HEK293 (cell line): ENCODE measurements at regions not wholly inside any gene's neighbourhood (a gene's known extent, or its start where the extent isn't known, plus 50 kb on each side); places are given as distances from the start of the nearest gene placed in this dataset.

Source experiments
- CTCF ChIA-PET: fragments of 350-600 bp; formaldehyde crosslinking; extraction: SDS; loops from one replicate; lab custom pipeline; 2021; ENCODE audit warnings: antibody characterized with exemption; lab: Yijun Ruan, JAX
- POLR2A ChIA-PET: fragments of 300-600 bp; formaldehyde crosslinking; extraction: SDS; loops from one replicate; lab custom pipeline; 2020; ENCODE audit warnings: antibody characterized with exemption, inconsistent platforms; lab: Yijun Ruan, JAX
- H3K27ac ChIP-seq: fragments of 200-500 bp; sonication (Bioruptor generic); 2 replicates; pipeline ENCODE4 v1.5.1; 2014; ENCODE audit warnings: low read depth, low read length, control low read depth, inconsistent platforms; ENCODE audit errors: extremely low read depth
- H3K36me3 ChIP-seq, 2 experiments: fragments of 200-500 bp in 1 of 2; sonication (Bioruptor generic) in 1 of 2; 1 replicate in 1 of 2; 2 replicates in 1 of 2; pipeline ENCODE4 v1.5.1; 2014 to 2017; ENCODE audit warnings: inconsistent platforms in 2 of 2, low read length in 2 of 2; ENCODE audit not compliant: control insufficient read depth in 2 of 2, insufficient read depth in 1 of 2
- H3K4me1 ChIP-seq: fragments of 200-500 bp; sonication (Bioruptor generic); 2 replicates; pipeline ENCODE4 v1.5.1; 2014; ENCODE audit warnings: mild to moderate bottlenecking, low read length, inconsistent platforms; ENCODE audit not compliant: control insufficient read depth, insufficient read depth
- H3K4me3 ChIP-seq: 2 replicates; pipeline ENCODE4 v1.5.1; 2011; ENCODE audit warnings: low read depth, mild to moderate bottlenecking, control low read depth, low read length, moderate library complexity
- H3K9me3 ChIP-seq: fragments of 200-500 bp; sonication (Bioruptor generic); 2 replicates; pipeline ENCODE4 v1.5.1; 2014; ENCODE audit warnings: low read depth, low read length, inconsistent platforms; ENCODE audit not compliant: control insufficient read depth, insufficient read depth
- GLIS1 ChIP-seq: fragments of 450-650 bp; formaldehyde crosslinking; IDR thresholded peaks from 2 replicates; pipeline ENCODE4 v1.5.1; 2016; ENCODE audit warnings: missing biosample characterization, missing genetic modification characterization
- HIC1 ChIP-seq: fragments of 450-650 bp; formaldehyde crosslinking; IDR thresholded peaks from 2 replicates; pipeline ENCODE4 v1.5.1; 2016; ENCODE audit warnings: missing biosample characterization, missing genetic modification characterization
- SP3 ChIP-seq: fragments of 450-650 bp; formaldehyde crosslinking; IDR thresholded peaks from 2 replicates; pipeline ENCODE4 v1.5.1; 2016; ENCODE audit warnings: missing biosample characterization, missing genetic modification characterization
- ZFP69B ChIP-seq: fragments of 450-650 bp; formaldehyde crosslinking; IDR thresholded peaks from 2 replicates; pipeline ENCODE4 v1.5.1; 2016; ENCODE audit warnings: missing biosample characterization, missing genetic modification characterization
- ZNF114 ChIP-seq: fragments of 450-650 bp; formaldehyde crosslinking; IDR thresholded peaks from 2 replicates; pipeline ENCODE4 v1.5.0; 2017; ENCODE audit warnings: missing biosample characterization, missing genetic modification characterization
- ZNF121 ChIP-seq: fragments of 450-650 bp; formaldehyde crosslinking; IDR thresholded peaks from 2 replicates; pipeline ENCODE4 v1.5.1; 2016; ENCODE audit warnings: missing biosample characterization, missing genetic modification characterization
- ZNF133 ChIP-seq: fragments of 450-650 bp; formaldehyde crosslinking; IDR thresholded peaks from 2 replicates; pipeline ENCODE4 v1.5.1; 2016; ENCODE audit warnings: missing biosample characterization, missing genetic modification characterization
- ZNF16 ChIP-seq: fragments of 450-650 bp; formaldehyde crosslinking; IDR thresholded peaks from 2 replicates; pipeline ENCODE4 v1.5.1; 2016; ENCODE audit warnings: low read depth, missing biosample characterization, missing genetic modification characterization
- ZNF211 ChIP-seq: fragments of 450-650 bp; formaldehyde crosslinking; IDR thresholded peaks from 2 replicates; pipeline ENCODE4 v1.5.1; 2016; ENCODE audit warnings: low read depth, missing biosample characterization, missing genetic modification characterization
- ZNF221 ChIP-seq: fragments of 450-650 bp; formaldehyde crosslinking; IDR thresholded peaks from 2 replicates; pipeline ENCODE4 v1.5.1; 2017; ENCODE audit warnings: missing biosample characterization, missing genetic modification characterization, borderline replicate concordance
- ZNF26 ChIP-seq: fragments of 450-650 bp; formaldehyde crosslinking; IDR thresholded peaks from 2 replicates; pipeline ENCODE4 v1.5.1; 2016; ENCODE audit warnings: missing biosample characterization, missing genetic modification characterization
- ZNF302 ChIP-seq: fragments of 450-650 bp; formaldehyde crosslinking; IDR thresholded peaks from 2 replicates; pipeline ENCODE4 v1.5.1; 2016; ENCODE audit warnings: missing biosample characterization, missing genetic modification characterization, low read depth
- ZNF311 ChIP-seq: fragments of 450-650 bp; formaldehyde crosslinking; IDR thresholded peaks from 2 replicates; pipeline ENCODE4 v1.5.1; 2017; ENCODE audit warnings: missing biosample characterization, missing genetic modification characterization, borderline replicate concordance
- ZNF394 ChIP-seq: fragments of 450-650 bp; formaldehyde crosslinking; IDR thresholded peaks from 2 replicates; pipeline ENCODE4 v1.5.1; 2016; ENCODE audit warnings: missing biosample characterization, missing genetic modification characterization, mild to moderate bottlenecking, moderate library complexity, borderline replicate concordance
- ZNF426 ChIP-seq: fragments of 450-650 bp; formaldehyde crosslinking; IDR thresholded peaks from 2 replicates; pipeline ENCODE4 v1.5.1; 2017; ENCODE audit warnings: missing biosample characterization, missing genetic modification characterization, mild to moderate bottlenecking, inconsistent platforms, moderate library complexity
- ZNF529 ChIP-seq: fragments of 450-650 bp; formaldehyde crosslinking; IDR thresholded peaks from 2 replicates; pipeline ENCODE4 v1.5.1; 2017; ENCODE audit warnings: missing genetic modification characterization, missing biosample characterization; ENCODE audit not compliant: insufficient replicate concordance
- ZNF558 ChIP-seq: fragments of 450-650 bp; formaldehyde crosslinking; IDR thresholded peaks from 2 replicates; pipeline ENCODE4 v1.5.1; 2016; ENCODE audit warnings: missing biosample characterization, missing genetic modification characterization
- ZNF623 ChIP-seq: fragments of 450-650 bp; formaldehyde crosslinking; IDR thresholded peaks from 2 replicates; pipeline ENCODE4 v1.5.1; 2016; ENCODE audit warnings: missing biosample characterization, missing genetic modification characterization
- ZNF629 ChIP-seq: fragments of 450-650 bp; formaldehyde crosslinking; IDR thresholded peaks from 2 replicates; pipeline ENCODE4 v1.5.1; 2017; ENCODE audit warnings: missing biosample characterization, missing genetic modification characterization
- ZNF670 ChIP-seq: fragments of 450-650 bp; formaldehyde crosslinking; IDR thresholded peaks from 2 replicates; pipeline ENCODE4 v1.5.1; 2016; ENCODE audit warnings: missing biosample characterization, missing genetic modification characterization, low read depth
- ZNF704 ChIP-seq: fragments of 450-650 bp; formaldehyde crosslinking; IDR thresholded peaks from 2 replicates; pipeline ENCODE4 v1.5.1; 2016; ENCODE audit warnings: missing biosample characterization, missing genetic modification characterization
- ZNF747 ChIP-seq: fragments of 450-650 bp; formaldehyde crosslinking; IDR thresholded peaks from 2 replicates; pipeline ENCODE4 v1.5.1; 2016; ENCODE audit warnings: missing biosample characterization, missing genetic modification characterization
- ZNF791 ChIP-seq: fragments of 450-650 bp; formaldehyde crosslinking; IDR thresholded peaks from 2 replicates; pipeline ENCODE4 v1.5.1; 2016; ENCODE audit warnings: missing biosample characterization, missing genetic modification characterization
- ZNF792 ChIP-seq: fragments of 450-650 bp; formaldehyde crosslinking; IDR thresholded peaks from 2 replicates; pipeline ENCODE4 v1.5.1; 2016; ENCODE audit warnings: missing biosample characterization, missing genetic modification characterization
- ZSCAN4 ChIP-seq: fragments of 450-650 bp; formaldehyde crosslinking; IDR thresholded peaks from 2 replicates; pipeline ENCODE4 v1.5.1; 2017; ENCODE audit warnings: missing biosample characterization, missing genetic modification characterization
- ZSCAN5A ChIP-seq: fragments of 450-650 bp; formaldehyde crosslinking; IDR thresholded peaks from 2 replicates; pipeline ENCODE4 v1.5.1; 2016; ENCODE audit warnings: missing biosample characterization, missing genetic modification characterization

- CTCF ChIA-PET, result no interaction called here
- H3K4me1 ChIP-seq, result no peaks in the 10 kb centered on the region
Observed at GRCh38 chr14:25557466-25557865, 507.5 kb upstream of the STXBP6 start.

GRCh38 chr14:25552826-25553225, 502.9 kb upstream of the STXBP6 start:
- ChIA-PET CTCF (no interaction called here), POLR2A (no interaction called here)
- TF ChIP-seq ZNF211 (tag by site-specific recombination) (no peak), ZNF394 (no peak), ZNF133 (tag by site-specific recombination) (no peak), ZNF311 (tag by site-specific recombination) (no peak), ZSCAN4 (tag by site-specific recombination) (no peak), ZNF670 (tag by site-specific recombination) (no peak), ZNF747 (tag by site-specific recombination) (no peak), ZNF16 (tag by site-specific recombination) (no peak), ZNF623 (tag by site-specific recombination) (no peak), SP3 (tag by site-specific recombination) (no peak), ZNF792 (tag by site-specific recombination) (no peak), ZNF121 (tag by site-specific recombination) (no peak), HIC1 (tag by site-specific recombination) (no peak), ZFP69B (tag by site-specific recombination) (no peak), ZNF791 (tag by site-specific recombination) (no peak), ZNF529 (tag by site-specific recombination) (no peak)
- Histone ChIP-seq H3K4me3 (no peak overlapping the region), H3K36me3 (no peaks in the 10 kb centered on the region), H3K4me1 (no peaks in the 10 kb centered on the region), H3K9me3 (no peaks in the 10 kb centered on the region), H3K27ac (no peak overlapping the region)

More at GRCh38 chr14:25557466-25557865, 507.5 kb upstream of the STXBP6 start:
- no peaks in the 10 kb centered on the region for H3K36me3 ChIP-seq
- H3K27ac ChIP-seq, result no peak overlapping the region
- no peaks in the 10 kb centered on the region for H3K9me3 ChIP-seq
- no peak overlapping the region for H3K4me3 ChIP-seq
- POLR2A ChIA-PET, result no interaction called here
- TF ChIP-seq ZSCAN5A (no peak), ZNF629 (tag by site-specific recombination) (no peak), ZNF302 (tag by site-specific recombination) (no peak)

GRCh38 chr14:25551674-25552073, 501.7 kb upstream of the STXBP6 start:
- ChIA-PET POLR2A (no interaction called here), CTCF (interaction anchor here (1.7 kb wide), 1 partner anchor 13 kb away, joined by 5 read pairs; no protein-coding TSS in a partner anchor)
- no peaks in the 10 kb centered on the region for H3K4me1 ChIP-seq

More at GRCh38 chr14:25551674-25552073, 501.7 kb upstream of the STXBP6 start:
- Histone ChIP-seq H3K36me3 (no peaks in the 10 kb centered on the region), H3K4me3 (no peak overlapping the region), H3K27ac (no peak overlapping the region), H3K9me3 (no peaks in the 10 kb centered on the region)
- TF ChIP-seq ZNF558 (no peak), ZNF26 (tag by site-specific recombination) (no peak), ZNF426 (tag by site-specific recombination) (no peak), GLIS1 (no peak), ZNF114 (tag by site-specific recombination) (no peak), ZNF221 (no peak), ZNF704 (tag by site-specific recombination) (no peak)
